GM23338 (cell line): ENCODE measurements at regions not wholly inside any gene's neighbourhood (a gene's known extent, or its start where the extent isn't known, plus 50 kb on each side); places are given as distances from the start of the nearest gene placed in this dataset.

ENCODE experiments used
- ATAC-seq: fragments of 200-7000 bp; cut with Tn5 transposase; 3 replicates; pipeline ENCODE4 v1.9.1; 2020
- DNase-seq: peaks from one replicate; pipeline ENCODE4 v3.0.0-alpha.2; 2015; ENCODE audit warnings: low spot score
- H2AFZ ChIP-seq: fragments of 200-600 bp; sonication (generic); 2 replicates; pipeline ENCODE4 v1.8.0; 2016; ENCODE audit warnings: antibody characterized with exemption, mild to moderate bottlenecking, moderate library complexity
- H3F3A ChIP-seq: fragments of 200-600 bp; sonication (generic); replicated peaks from 2 replicates; pipeline ENCODE4 v1.8.0; 2017; ENCODE audit warnings: antibody characterized with exemption, mixed run types, low read depth
- H3K27ac ChIP-seq: fragments of 200-600 bp; sonication (generic); 2 replicates; pipeline ENCODE4 v1.6.1; 2016; ENCODE audit warnings: low read depth
- H3K27me3 ChIP-seq: fragments of 200-600 bp; sonication (generic); 2 replicates; pipeline ENCODE4 v1.8.0; 2016; ENCODE audit warnings: mild to moderate bottlenecking, mixed run types, moderate library complexity; ENCODE audit not compliant: insufficient read depth
- H3K36me3 ChIP-seq: fragments of 200-600 bp; sonication (generic); 2 replicates; pipeline ENCODE4 v1.8.0; 2016; ENCODE audit warnings: mild to moderate bottlenecking; ENCODE audit not compliant: insufficient read depth
- H3K4me1 ChIP-seq: fragments of 200-600 bp; sonication (generic); 2 replicates; pipeline ENCODE4 v1.8.0; 2016; ENCODE audit warnings: mild to moderate bottlenecking, moderate library complexity; ENCODE audit not compliant: insufficient read depth
- H3K4me2 ChIP-seq: fragments of 200-600 bp; sonication (generic); 2 replicates; pipeline ENCODE4 v1.7.1; 2017; ENCODE audit warnings: mixed run types
- H3K4me3 ChIP-seq: fragments of 200-600 bp; sonication (generic); 2 replicates; pipeline ENCODE4 v1.6.1; 2016; ENCODE audit warnings: mixed run types
- H3K79me2 ChIP-seq: fragments of 200-600 bp; sonication (generic); replicated peaks from 2 replicates; pipeline ENCODE4 v1.8.0; 2017; ENCODE audit warnings: mild to moderate bottlenecking; ENCODE audit not compliant: insufficient read depth
- H3K9me2 ChIP-seq: fragments of 200-600 bp; sonication (generic); 2 replicates; pipeline ENCODE4 v1.8.0; 2017; ENCODE audit not compliant: insufficient read depth
- H4K20me1 ChIP-seq: fragments of 200-600 bp; sonication (generic); replicated peaks from 2 replicates; pipeline ENCODE4 v1.8.0; 2017; ENCODE audit warnings: mild to moderate bottlenecking; ENCODE audit not compliant: insufficient read depth
- H3K27ac Mint-ChIP-seq: 2 replicates; pipeline ENCODE4 v1.8.0; 2020; ENCODE audit warnings: inconsistent platforms, mild to moderate bottlenecking, moderate library complexity, mixed read lengths
- H3K27me3 Mint-ChIP-seq: 3 replicates; pipeline ENCODE4 v1.8.0; 2022; ENCODE audit warnings: low read depth, mild to moderate bottlenecking, moderate library complexity, mixed read lengths, inconsistent platforms; ENCODE audit not compliant: insufficient read depth, poor library complexity
- H3K36me3 Mint-ChIP-seq: 3 replicates; pipeline ENCODE4 v1.8.0; 2021; ENCODE audit warnings: low read depth, mild to moderate bottlenecking, inconsistent platforms, moderate library complexity, mixed read lengths
- H3K4me1 Mint-ChIP-seq: 3 replicates; pipeline ENCODE4 v1.8.0; 2020; ENCODE audit warnings: mild to moderate bottlenecking, inconsistent platforms, mixed read lengths
- H3K4me3 Mint-ChIP-seq: 3 replicates; pipeline ENCODE4 v1.8.0; 2021; ENCODE audit warnings: moderate library complexity, mild to moderate bottlenecking, inconsistent platforms, mixed read lengths
- H3K9me3 Mint-ChIP-seq: 3 replicates; pipeline ENCODE4 v1.8.0; 2020; ENCODE audit warnings: moderate library complexity, mild to moderate bottlenecking, inconsistent platforms, mixed read lengths
- CREB1 ChIP-seq: fragments of 250-450 bp; sonication (Bioruptor Pico); IDR thresholded peaks from 2 replicates; pipeline ENCODE4 v1.5.0; 2020; ENCODE audit warnings: low read depth, mild to moderate bottlenecking, moderate library complexity
- POLR2AphosphoS5 ChIP-seq: IDR thresholded peaks from 2 replicates; pipeline ENCODE4 v1.6.1; 2016; ENCODE audit warnings: antibody characterized with exemption, low read depth
- STAT1 ChIP-seq: IDR thresholded peaks from one replicate; pipeline ENCODE4 v1.6.1; 2016; ENCODE audit warnings: antibody characterized with exemption; ENCODE audit not compliant: unreplicated experiment
- TF ChIP-seq, protein P1 (sequence below), 2 experiments: fragments of 200-600 bp in 1 of 2; sonication (generic) in 1 of 2; conservative IDR thresholded peaks; 2 replicates each; pipeline versions ENCODE4 v1.5.1 to v1.6.1; 2016 to 2017; ENCODE audit warnings: antibody characterized with exemption in 2 of 2, low read depth in 2 of 2, mild to moderate bottlenecking in 2 of 2, moderate library complexity in 1 of 2
- TF ChIP-seq, protein P2 (sequence below): IDR thresholded peaks from 2 replicates; pipeline ENCODE4 v1.6.1; 2016; ENCODE audit warnings: antibody characterized with exemption
- TF ChIP-seq, protein P3 (sequence below): IDR thresholded peaks from one replicate; pipeline ENCODE4 v1.6.1; 2018; ENCODE audit warnings: antibody characterized with exemption; ENCODE audit not compliant: unreplicated experiment

DNA sequence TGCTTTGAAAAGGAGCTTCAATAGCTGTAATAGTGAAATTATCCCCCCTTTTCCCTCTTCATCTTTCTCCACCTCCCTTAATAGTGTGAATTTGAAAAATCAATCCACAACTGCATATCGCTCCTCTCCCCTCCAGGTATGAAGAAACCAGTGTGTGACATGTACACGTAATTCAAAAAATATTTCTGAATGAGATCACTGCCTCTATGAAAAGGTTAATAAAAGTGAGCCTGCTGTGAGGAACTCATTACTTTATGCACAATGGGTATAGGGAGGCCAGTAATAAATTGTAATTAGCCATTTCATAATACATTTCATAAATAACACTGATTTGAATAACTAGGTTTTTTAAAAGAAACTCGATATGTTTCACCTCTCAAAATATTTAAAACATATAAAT, 209.0 kb upstream of the KYNU start:
- DNase-seq (no peak), ATAC-seq (no peak)
- Mint-ChIP-seq H3K27ac (no peak overlapping the region), H3K9me3 (no peaks in the 10 kb centered on the region), H3K27me3 (peaks cover 2% of the 10 kb centered on the region), H3K4me3 (no peak overlapping the region), H3K4me1 (no peaks in the 10 kb centered on the region), H3K36me3 (no peaks in the 10 kb centered on the region)
- Histone ChIP-seq H3K36me3 (no peaks in the 10 kb centered on the region), H3K4me2 (no peak overlapping the region), H3F3A (no peaks in the 10 kb centered on the region), H3K27me3 (no peaks in the 10 kb centered on the region), H3K4me3 (no peak overlapping the region), H3K27ac (no peak overlapping the region), H3K79me2 (no peaks in the 10 kb centered on the region), H4K20me1 (no peaks in the 10 kb centered on the region), H3K4me1 (no peaks in the 10 kb centered on the region), H3K9me2 (no peaks in the 10 kb centered on the region), H2AFZ (no peak overlapping the region)
- TF ChIP-seq POLR2AphosphoS5 (no peak), STAT1 (no peak), CREB1 (CRISPR knock-in tag) (no peak)
- TF ChIP-seq, protein P1, sequence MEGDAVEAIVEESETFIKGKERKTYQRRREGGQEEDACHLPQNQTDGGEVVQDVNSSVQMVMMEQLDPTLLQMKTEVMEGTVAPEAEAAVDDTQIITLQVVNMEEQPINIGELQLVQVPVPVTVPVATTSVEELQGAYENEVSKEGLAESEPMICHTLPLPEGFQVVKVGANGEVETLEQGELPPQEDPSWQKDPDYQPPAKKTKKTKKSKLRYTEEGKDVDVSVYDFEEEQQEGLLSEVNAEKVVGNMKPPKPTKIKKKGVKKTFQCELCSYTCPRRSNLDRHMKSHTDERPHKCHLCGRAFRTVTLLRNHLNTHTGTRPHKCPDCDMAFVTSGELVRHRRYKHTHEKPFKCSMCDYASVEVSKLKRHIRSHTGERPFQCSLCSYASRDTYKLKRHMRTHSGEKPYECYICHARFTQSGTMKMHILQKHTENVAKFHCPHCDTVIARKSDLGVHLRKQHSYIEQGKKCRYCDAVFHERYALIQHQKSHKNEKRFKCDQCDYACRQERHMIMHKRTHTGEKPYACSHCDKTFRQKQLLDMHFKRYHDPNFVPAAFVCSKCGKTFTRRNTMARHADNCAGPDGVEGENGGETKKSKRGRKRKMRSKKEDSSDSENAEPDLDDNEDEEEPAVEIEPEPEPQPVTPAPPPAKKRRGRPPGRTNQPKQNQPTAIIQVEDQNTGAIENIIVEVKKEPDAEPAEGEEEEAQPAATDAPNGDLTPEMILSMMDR (conservative IDR thresholded peaks at IDR 0.05; ENCODE audit: low read depth in 2 of 2), result no peak
- TF ChIP-seq, protein P2, sequence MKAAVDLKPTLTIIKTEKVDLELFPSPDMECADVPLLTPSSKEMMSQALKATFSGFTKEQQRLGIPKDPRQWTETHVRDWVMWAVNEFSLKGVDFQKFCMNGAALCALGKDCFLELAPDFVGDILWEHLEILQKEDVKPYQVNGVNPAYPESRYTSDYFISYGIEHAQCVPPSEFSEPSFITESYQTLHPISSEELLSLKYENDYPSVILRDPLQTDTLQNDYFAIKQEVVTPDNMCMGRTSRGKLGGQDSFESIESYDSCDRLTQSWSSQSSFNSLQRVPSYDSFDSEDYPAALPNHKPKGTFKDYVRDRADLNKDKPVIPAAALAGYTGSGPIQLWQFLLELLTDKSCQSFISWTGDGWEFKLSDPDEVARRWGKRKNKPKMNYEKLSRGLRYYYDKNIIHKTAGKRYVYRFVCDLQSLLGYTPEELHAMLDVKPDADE, result no peak
- TF ChIP-seq, protein P3, sequence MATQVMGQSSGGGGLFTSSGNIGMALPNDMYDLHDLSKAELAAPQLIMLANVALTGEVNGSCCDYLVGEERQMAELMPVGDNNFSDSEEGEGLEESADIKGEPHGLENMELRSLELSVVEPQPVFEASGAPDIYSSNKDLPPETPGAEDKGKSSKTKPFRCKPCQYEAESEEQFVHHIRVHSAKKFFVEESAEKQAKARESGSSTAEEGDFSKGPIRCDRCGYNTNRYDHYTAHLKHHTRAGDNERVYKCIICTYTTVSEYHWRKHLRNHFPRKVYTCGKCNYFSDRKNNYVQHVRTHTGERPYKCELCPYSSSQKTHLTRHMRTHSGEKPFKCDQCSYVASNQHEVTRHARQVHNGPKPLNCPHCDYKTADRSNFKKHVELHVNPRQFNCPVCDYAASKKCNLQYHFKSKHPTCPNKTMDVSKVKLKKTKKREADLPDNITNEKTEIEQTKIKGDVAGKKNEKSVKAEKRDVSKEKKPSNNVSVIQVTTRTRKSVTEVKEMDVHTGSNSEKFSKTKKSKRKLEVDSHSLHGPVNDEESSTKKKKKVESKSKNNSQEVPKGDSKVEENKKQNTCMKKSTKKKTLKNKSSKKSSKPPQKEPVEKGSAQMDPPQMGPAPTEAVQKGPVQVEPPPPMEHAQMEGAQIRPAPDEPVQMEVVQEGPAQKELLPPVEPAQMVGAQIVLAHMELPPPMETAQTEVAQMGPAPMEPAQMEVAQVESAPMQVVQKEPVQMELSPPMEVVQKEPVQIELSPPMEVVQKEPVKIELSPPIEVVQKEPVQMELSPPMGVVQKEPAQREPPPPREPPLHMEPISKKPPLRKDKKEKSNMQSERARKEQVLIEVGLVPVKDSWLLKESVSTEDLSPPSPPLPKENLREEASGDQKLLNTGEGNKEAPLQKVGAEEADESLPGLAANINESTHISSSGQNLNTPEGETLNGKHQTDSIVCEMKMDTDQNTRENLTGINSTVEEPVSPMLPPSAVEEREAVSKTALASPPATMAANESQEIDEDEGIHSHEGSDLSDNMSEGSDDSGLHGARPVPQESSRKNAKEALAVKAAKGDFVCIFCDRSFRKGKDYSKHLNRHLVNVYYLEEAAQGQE, result no peak

DNA sequence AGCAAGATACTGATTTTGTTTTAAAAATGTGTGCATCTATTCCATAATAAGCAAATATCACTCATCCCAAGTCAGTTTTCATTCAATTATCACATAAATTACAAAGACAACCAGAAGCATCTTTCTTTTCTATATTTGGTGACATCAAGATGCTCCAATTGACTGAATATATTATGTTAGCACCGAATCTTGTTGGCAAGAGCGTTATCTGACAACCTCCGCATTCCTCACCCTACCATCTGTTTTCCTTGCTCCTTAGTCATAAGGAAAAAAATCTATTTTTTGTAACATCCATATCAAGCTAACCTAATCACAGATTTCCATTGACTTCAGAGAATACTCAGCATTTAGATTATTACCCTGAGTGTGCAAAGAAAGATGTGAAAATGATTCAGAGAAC, 212.2 kb upstream of the KYNU start:
- Histone ChIP-seq H3K4me1 (no peaks in the 10 kb centered on the region), H4K20me1 (no peaks in the 10 kb centered on the region), H3K4me2 (no peak overlapping the region), H3K79me2 (no peaks in the 10 kb centered on the region), H3K27me3 (no peaks in the 10 kb centered on the region), H3K9me2 (no peaks in the 10 kb centered on the region), H3K27ac (no peak overlapping the region), H2AFZ (no peak overlapping the region), H3K36me3 (no peaks in the 10 kb centered on the region), H3K4me3 (no peak overlapping the region), H3F3A (no peaks in the 10 kb centered on the region)
- Mint-ChIP-seq H3K4me3 (no peak overlapping the region), H3K36me3 (no peaks in the 10 kb centered on the region), H3K27me3 (no peaks in the 10 kb centered on the region), H3K4me1 (no peaks in the 10 kb centered on the region), H3K9me3 (no peaks in the 10 kb centered on the region), H3K27ac (no peak overlapping the region)
- no peak for DNase-seq
- ATAC-seq, result no peak
- TF ChIP-seq POLR2AphosphoS5, result no peak
- TF ChIP-seq, protein P3, result no peak
